SIG-M5 treated with dmso at 0.1 percent for 504 hours (cell line): ENCODE measurements at regions not wholly inside any gene's neighbourhood (a gene's known extent, or its start where the extent isn't known, plus 50 kb on each side); places are given as distances from the start of the nearest gene placed in this dataset.

Source experiments
- DNase-seq: peaks from one replicate; lab custom pipeline; 2025; ENCODE audit not compliant: unreplicated experiment; lab: John Stamatoyannopoulos, UW

DNA sequence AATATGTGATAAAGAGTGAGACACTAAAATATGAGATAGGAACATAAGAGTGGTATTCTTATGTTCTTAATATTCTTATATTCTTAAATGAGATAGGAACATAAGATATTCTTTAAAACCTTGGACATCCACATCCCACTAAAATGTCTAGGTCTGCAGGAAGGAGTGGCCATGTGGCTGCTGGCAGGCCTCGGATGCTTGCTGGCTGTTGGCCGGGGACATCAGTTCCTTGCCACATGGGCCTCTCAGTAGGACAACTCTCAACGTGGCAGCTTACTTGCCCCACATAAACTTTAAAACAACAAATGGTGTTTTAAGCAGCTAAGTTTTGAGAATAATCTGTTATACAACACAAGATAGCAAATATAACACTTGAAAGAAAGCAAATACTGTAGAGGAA lies 240.1 kb downstream of the CASP12 start:
- no peak for DNase-seq

- DNase-seq, result no peak
Measured at GRCh38 chr11:104657083-104657482, 241.2 kb downstream of the CASP12 start.

DNA sequence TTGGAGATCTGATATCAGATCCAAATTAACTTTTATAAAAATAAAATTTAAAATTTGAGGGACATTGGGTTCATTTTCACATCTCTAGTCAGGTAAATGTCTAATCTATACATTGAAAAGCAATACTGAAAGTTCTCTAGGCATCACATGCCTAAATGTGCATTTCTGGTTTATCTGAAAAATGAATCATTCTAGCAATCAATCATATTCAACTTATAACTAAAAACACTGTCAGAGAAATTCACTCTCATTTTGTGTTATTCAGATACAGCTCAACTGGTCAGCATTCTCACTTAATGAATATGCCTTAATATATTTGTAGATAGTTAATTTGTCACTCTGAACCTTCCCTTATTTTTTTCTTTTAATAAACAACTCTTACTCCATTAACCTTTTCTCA lies 243.2 kb downstream of the CASP12 start:
- DNase-seq, result no peak

DNA sequence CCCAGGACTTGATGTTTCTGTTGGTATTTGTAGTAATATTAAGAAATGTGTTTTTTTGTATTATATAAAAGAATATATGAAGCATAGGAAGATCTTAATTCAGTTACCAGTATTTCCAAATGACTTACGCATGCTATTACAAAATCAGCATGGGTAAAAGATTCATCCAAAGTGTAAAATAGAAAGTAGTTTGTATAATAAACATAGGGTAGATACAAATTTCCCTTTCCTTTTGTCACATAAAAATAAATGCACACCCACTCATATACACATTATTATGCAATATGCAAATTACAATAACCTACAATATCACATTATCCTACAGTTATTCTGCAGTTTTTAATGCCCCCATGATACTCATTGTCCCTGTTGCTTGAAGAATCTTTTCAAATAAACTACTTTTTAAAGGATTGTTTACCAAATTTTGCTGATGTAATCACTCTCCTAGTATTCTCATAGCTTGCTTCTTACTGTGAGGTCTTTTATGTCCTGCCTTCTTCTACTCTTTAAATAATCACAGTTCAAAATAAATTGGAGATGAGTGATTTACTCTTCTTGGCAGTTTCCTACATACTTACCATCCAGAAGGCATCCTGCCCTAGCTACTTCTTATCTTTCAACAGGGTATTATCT lies 244.0 kb downstream of the CASP12 start:
- DNase-seq, result no peak

- no peak for DNase-seq
Measured at GRCh38 chr11:104653407-104653806, 244.9 kb downstream of the CASP12 start.

- DNase-seq, result no peak
Measured at GRCh38 chr11:104652996-104653395, 245.3 kb downstream of the CASP12 start.

DNA sequence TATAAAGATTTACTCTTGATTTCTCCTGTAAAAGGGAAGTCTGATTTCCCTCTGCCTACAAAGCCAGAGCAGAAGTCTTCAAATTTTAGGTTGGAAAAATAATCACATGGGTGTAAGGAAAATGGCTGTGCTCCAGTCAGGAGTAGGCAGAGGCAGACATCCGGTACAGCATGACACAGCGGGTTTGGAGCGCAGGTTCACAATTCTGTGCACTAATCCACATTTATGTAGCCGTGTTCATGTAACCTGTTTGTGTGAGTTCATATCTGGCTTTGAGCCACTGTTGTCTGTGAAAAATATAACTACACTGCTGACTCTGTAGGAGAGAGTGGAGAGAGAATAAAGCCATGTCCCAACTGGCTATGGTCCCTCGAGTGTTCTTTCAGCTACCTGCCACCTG lies 248.0 kb downstream of the CASP12 start:
- DNase-seq, result no peak

- no peak for DNase-seq
Measured at GRCh38 chr11:104649002-104649401, 249.3 kb downstream of the CASP12 start.

DNA sequence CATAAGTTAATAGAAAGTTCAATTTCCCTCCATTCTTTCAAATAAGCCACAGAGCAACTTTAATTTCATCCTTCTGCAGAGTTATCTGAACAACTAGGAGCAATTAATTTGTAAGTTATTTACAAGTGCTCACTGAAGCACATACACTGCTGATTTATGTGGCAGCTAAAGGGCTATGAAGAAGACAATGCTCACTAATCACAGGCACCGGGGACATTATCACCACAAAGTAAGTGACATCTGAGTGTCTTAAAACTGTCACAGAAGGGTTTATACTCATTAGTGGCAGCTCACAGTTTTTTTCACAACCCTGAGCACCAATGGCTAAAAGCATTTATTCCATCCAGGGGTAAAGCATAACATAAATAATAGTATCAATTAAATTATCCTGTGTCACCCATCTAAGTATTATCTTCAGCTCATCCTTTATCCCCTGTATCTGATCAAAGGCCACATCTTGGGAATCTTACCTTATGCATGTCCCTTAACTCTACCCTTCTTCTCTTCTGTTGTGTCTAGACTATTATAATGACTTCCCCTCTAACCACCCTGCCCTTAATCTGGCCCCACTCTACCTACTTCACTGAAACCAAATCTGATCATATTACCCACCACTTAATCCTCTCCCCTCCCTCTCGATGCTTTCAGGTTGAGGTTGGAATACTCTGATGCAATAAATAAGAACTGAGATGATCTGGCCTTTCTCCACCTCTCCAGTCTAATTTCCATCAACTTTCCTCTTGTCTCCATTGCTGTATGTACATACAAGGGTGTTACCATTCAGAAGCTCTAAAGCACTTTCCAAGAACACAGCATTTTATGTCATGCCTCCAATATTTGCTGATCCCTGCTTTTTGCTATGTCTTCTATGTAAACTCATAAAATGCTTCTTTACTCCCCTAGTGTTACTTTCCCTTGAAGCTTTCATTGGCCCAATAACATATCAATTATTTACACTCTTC lies 252.7 kb downstream of the CASP12 start:
- no peak for DNase-seq

GRCh38 chr11:104637662-104638170 lies 260.5 kb downstream of the CASP12 start:
- DNase-seq, result no peak

- DNase-seq, result no peak
Measured at GRCh38 chr11:104633226-104633625, 265.0 kb downstream of the CASP12 start.

GRCh38 chr11:104630352-104630751 lies 267.9 kb downstream of the CASP12 start:
- DNase-seq, result no peak

GRCh38 chr11:104625246-104625645 lies 273.0 kb downstream of the CASP12 start:
- DNase-seq, result no peak

- DNase-seq, result no peak
Measured at GRCh38 chr11:104624021-104624420, 274.2 kb downstream of the CASP12 start.

DNA sequence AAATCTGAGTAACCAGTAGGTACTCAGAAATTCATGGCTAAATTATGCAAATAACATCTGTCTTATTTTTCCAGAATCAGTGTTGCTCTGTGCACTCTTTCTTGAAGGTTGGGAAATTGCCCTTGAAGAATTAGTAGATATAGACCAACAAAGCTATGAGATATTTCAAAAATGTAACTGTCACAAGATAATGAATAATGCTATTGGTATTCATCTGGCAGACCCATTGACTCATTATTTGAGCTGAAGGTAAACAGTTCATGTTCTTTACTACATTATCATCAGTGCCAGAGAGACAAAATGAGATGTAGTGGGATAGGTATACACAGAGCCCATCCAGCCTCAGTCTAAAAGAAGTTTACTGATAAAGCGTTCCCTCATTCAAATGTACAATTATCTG lies 274.7 kb downstream of the CASP12 start:
- no peak for DNase-seq

DNA sequence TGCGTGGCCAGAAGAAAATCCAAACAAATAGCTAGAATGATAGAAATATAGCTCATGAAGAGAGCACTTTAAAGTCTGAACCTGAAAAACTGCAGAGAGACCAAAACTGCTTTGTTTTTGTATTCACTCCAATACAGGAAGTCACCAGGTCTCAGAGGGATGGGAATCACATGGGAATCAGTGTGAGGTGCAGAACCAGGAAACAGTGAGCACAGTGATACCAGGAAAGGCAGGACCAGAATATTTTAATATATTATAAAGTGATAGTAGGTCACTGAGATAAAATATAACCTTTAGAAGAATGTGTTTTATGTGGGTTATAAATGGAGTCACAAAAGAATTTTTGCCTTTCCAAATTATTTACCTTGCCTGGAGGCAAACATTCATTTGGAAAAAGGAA lies 277.3 kb downstream of the CASP12 start:
- no peak for DNase-seq

- no peak for DNase-seq
Measured at GRCh38 chr11:104619751-104620150, 278.5 kb downstream of the CASP12 start.

GRCh38 chr11:104618954-104619353 lies 279.3 kb downstream of the CASP12 start:
- DNase-seq, result no peak

DNA sequence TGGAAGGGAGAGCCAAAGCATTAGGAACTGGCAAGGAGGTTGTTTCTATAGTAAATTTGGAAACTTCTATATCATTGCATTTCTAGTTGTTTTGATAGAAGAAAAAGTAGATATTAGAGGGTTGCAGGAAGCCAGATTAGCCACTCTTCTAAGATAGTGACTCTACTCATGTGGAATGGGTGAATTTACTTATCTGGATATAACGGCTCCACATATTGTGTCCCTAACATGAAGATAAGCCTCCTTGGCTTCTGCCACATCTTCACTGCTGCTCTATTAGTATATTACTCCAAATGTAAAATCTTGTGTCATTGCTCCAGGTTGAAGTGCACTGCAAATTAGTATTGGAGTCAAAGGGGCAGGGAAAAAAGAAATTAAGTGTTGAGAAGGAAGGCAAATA lies 283.3 kb downstream of the CASP12 start:
- no peak for DNase-seq

DNA sequence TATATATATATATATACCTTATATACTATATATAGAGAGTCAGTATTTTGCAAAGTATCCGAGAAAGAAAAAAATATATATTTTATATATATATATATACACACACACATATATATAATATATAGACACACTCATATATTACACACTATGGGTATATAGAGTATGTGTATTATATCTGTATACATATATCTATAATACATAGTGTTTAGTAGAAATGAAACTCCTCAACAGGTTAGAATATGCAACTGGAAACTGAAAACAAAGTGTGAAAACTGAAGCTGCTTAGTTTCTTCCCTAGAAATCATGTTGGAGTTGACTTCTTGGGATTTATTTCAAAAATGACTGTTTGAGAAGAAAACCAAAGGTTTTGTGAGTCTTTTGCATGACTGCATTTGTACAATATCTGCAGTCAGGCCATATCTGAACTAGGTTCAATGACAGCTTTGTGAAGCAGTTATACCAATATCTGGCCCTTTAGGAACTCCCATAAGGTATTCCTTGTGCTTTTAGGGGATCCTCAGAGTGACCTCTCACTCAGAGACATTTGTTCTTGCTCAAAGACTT lies 284.1 kb downstream of the CASP12 start:
- DNase-seq, result no peak

DNA sequence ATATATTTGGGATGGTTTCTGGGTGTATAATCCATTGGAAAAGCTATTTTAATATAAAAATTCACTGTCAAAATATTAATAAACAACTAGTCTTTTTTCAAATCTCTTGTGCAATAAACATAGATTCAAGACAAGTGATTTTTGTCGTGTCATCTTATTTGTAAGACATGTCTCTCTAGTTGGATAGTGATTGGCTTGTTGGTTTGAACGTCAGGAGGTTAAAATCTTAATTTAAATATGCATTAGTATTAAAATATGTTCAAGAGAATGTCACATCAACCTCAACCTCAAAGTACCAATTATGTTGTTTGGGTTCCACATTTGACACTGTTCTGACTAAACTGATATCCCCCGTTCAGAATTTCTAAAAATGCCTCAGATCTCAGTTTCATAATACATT lies 287.6 kb downstream of the CASP12 start:
- DNase-seq, result no peak
